ENCODE measurements at regions not wholly inside any gene's neighbourhood (a gene's known extent, or its start where the extent isn't known, plus 50 kb on each side); places are given as distances from the start of the nearest gene placed in this dataset.
"Not testable (repeated sequence)": the region's sequence is repeated elsewhere in the genome, so short reads cannot be mapped to it uniquely, and the experiment has no call there.

GRCh38 chr17:71803656-71804284, 317.1 kb upstream of the SOX9 start:
- Mint-ChIP-seq H3K4me1 (peaks cover 2% of the 10 kb centered on the region), H3K27ac (no peak overlapping the region), H3K36me3 (no peaks in the 10 kb centered on the region), H3K27me3 (ENCODE audit: low read depth) (no peaks in the 10 kb centered on the region), H3K4me3 (no peak overlapping the region), H3K9me3 (peaks cover 5% of the 10 kb centered on the region)
- DNase-seq (ENCODE audit: low spot score in 2 of 2, unreplicated experiment in 2 of 2), result no peak
- TF ChIP-seq CTCF (IDR thresholded peaks at IDR 0.05; ENCODE audit: unreplicated experiment), result no peak

- Mint-ChIP-seq H3K27ac (no peak overlapping the region), H3K27me3 (ENCODE audit: low read depth) (no peaks in the 10 kb centered on the region), H3K36me3 (no peaks in the 10 kb centered on the region), H3K4me1 (no peaks in the 10 kb centered on the region), H3K9me3 (peaks cover 24% of the 10 kb centered on the region), H3K4me3 (no peak overlapping the region)
- DNase-seq (ENCODE audit: low spot score in 2 of 2, unreplicated experiment in 2 of 2), result no peak
- TF ChIP-seq CTCF (IDR thresholded peaks at IDR 0.05; ENCODE audit: unreplicated experiment), result no peak
These were observed 311.3 kb upstream of the SOX9 start for GRCh38 chr17:71809537-71809936.

GRCh38 chr17:71813861-71814260, 307.0 kb upstream of the SOX9 start:
- not testable (repeated sequence) for H3K4me3 Mint-ChIP-seq; H3K4me1 Mint-ChIP-seq; DNase-seq (ENCODE audit: low spot score in 2 of 2, unreplicated experiment in 2 of 2); H3K27me3 Mint-ChIP-seq (ENCODE audit: low read depth); H3K36me3 Mint-ChIP-seq; H3K27ac Mint-ChIP-seq
- H3K9me3 Mint-ChIP-seq, result peaks cover 19% of the 10 kb centered on the region

DNA sequence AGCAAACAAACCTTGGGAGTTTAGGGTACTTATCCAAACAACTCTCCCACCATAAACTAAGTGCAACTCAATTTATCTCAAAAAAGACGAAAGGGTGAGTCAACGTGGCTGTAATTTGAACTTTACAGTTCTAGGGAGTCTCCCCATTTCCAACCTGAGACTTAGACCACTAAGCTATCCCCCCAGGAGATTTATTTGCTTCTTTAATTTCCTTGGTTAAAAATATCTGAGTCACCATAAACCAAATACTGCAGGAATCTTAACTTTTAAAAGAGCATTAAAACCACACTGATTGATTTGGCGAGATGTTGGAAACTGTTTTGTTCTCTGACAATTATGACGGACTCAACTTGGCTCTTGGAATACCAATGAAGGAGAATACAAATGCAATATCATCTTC, 299.3 kb upstream of the SOX9 start:
- Mint-ChIP-seq H3K27me3 (ENCODE audit: low read depth) (no peaks in the 10 kb centered on the region), H3K27ac (no peak overlapping the region), H3K4me3 (no peak overlapping the region), H3K9me3 (no peaks in the 10 kb centered on the region), H3K36me3 (no peaks in the 10 kb centered on the region), H3K4me1 (peaks cover 19% of the 10 kb centered on the region)
- no peak for DNase-seq (ENCODE audit: low spot score in 2 of 2, unreplicated experiment in 2 of 2)
- no peak for TF ChIP-seq CTCF (IDR thresholded peaks at IDR 0.05; ENCODE audit: unreplicated experiment)

DNA sequence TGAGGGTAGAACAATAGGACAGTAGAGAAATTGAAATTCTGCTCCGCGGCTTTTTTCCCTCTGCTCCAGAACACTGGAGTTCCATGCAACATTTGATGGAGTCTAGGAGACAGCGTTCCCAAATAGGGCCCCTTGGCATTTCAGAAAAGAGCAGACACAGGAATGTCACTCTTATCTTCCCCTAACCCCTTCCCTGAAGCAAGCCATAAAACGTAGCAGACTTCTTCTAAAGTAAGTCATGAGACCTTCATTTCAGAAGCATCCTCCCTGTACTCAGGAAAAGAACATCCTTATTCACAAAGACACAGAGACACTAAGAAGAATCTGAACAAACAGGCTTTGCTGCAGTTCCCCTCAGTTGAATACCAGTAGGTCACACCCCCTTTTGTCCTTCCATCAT, 296.1 kb upstream of the SOX9 start:
- peaks cover 6% of the 10 kb centered on the region for H3K27me3 Mint-ChIP-seq (ENCODE audit: low read depth)
- H3K27ac Mint-ChIP-seq, result no peak overlapping the region

GRCh38 chr17:71825687-71826086, 295.1 kb upstream of the SOX9 start:
- Mint-ChIP-seq H3K4me3 (no peak overlapping the region), H3K9me3 (no peaks in the 10 kb centered on the region), H3K4me1 (peaks cover 26% of the 10 kb centered on the region), H3K27ac (no peak overlapping the region), H3K36me3 (no peaks in the 10 kb centered on the region), H3K27me3 (ENCODE audit: low read depth) (peaks cover 10% of the 10 kb centered on the region)
- DNase-seq (ENCODE audit: low spot score in 2 of 2, unreplicated experiment in 2 of 2), result no peak
- TF ChIP-seq CTCF (IDR thresholded peaks at IDR 0.05; ENCODE audit: unreplicated experiment), result no peak

More for the DNA sequence above, 296.1 kb upstream of the SOX9 start:
- Mint-ChIP-seq H3K36me3 (no peaks in the 10 kb centered on the region), H3K4me1 (peaks cover 25% of the 10 kb centered on the region), H3K9me3 (no peaks in the 10 kb centered on the region), H3K4me3 (no peak overlapping the region)
- no peak for DNase-seq (ENCODE audit: low spot score in 2 of 2, unreplicated experiment in 2 of 2)
- no peak for TF ChIP-seq CTCF (IDR thresholded peaks at IDR 0.05; ENCODE audit: unreplicated experiment)
